GDM1 (cell line): ENCODE measurements at regions not wholly inside any gene's neighbourhood (a gene's known extent, or its start where the extent isn't known, plus 50 kb on each side); places are given as distances from the start of the nearest gene placed in this dataset.

Experiments used
- DNase-seq: peaks from one replicate; lab custom pipeline; 2025; lab: John Stamatoyannopoulos, UW

DNA sequence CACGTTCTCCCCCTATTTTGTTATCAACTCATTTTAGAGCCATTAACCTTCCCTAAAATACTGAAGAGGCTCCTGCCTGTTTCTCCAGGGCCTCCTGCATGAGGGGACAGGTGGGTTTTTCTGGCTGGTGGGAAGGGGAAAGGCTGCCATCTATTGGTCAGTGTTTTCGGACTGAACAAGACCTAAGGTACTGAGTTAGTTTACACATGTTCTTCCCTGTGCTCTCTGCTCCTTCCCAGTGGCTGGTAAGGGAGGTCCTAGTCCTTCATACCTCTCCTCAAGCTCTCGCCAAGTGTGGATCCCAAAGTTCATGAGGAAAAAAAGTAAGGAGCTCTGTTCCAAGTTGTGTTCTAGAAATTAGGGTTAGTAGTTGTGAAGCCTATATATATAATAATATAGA, 357.5 kb downstream of the FSCB start:
- no peak for DNase-seq

DNA sequence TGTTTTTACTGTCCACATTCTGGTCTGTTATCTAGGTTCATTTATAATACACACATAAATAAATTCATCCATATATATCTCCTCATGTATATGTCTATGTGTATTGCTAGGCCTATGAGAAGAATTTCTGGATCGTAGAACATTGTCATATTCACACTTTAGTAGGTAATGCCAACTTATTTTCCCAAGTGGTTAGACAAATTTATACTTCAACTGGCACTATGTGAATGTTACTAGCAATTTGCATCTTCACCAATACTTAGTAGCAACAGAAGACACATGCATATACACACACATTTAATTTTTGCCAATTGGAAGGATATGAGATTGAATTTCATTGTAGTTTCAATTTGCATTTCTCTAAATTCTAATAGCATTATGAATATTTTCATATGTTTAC, 365.1 kb downstream of the FSCB start:
- DNase-seq, result no peak

DNA sequence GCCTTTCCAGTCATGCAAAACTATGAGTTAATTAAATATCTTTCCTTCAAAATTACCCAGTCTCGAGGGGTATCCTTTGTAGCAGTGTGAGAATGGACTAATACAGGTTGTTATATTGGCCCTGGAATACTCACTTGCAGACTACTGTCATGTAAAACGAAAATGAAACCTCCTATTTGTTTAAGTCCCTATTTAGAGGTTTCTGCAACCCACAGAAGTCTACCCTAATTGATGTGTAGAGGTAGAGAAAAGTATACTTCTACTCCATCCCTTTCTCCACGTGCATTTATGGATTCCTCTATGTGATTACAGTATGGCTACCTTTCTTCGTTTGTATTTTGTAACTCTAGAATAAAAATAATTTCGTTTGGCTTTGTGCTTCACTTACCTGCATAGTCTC, 371.1 kb downstream of the FSCB start:
- DNase-seq, result no peak

DNA sequence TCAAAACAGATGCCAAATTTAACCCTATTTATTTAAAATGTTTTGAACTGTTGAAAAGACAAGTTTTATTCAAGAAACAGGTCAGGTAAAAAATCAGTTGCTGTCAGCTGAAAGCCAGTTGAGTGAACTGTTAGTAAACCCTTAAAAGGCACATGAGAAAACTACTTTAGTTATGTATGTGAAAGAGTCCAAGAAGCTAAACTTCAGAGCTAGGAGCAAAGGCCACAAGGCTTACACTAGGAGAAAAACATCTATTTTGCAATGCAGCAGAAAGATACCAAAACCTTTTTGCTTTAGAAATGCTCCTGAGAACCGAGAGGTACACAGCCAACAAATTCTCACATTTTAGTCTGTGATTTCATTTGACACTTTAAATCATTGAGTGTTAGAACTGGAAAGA, 375.2 kb downstream of the FSCB start:
- no peak for DNase-seq

DNA sequence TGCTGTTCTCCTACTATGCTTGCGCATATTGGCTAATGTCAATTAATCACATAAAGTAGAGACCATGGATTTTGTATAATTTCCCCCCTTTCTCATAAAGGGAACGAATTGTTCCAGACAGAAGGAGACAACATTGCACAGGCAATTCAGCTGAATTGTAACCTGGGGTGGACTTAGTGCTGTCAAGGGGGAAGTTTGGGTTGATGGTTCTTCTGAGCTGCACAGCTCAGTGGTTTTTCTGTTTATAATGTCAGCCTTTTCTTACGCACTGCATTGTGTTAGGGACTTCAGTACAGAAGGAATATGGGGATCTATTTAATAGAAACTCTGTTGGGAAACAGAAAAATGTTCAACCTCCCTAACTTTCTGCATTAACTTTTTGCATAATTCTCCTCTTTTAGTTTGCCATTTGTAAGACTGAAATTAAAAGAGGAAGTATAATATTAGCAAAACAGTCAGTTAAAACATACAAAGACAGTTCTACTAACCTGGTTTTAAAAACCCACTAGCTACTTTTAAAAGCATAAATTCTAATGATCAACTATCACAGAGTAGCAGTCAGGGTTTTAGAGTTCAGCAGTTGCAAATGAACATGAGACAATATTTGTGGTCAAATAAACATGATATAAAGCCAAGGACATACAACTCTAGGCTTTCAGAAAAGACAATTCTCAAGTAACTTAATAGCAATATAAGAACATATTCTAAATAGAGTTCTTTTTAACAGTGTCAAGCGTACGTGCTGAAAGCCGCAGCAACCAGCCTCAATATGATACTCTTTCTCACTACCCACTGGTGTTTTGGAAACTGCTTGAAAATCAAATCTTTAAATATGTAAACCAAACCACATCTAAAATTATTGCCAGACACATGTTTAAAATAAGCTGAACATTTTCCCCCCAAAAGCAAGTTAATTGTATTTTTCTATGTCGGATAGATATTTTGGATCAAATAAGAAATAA, 393.0 kb downstream of the FSCB start:
- no peak for DNase-seq

DNA sequence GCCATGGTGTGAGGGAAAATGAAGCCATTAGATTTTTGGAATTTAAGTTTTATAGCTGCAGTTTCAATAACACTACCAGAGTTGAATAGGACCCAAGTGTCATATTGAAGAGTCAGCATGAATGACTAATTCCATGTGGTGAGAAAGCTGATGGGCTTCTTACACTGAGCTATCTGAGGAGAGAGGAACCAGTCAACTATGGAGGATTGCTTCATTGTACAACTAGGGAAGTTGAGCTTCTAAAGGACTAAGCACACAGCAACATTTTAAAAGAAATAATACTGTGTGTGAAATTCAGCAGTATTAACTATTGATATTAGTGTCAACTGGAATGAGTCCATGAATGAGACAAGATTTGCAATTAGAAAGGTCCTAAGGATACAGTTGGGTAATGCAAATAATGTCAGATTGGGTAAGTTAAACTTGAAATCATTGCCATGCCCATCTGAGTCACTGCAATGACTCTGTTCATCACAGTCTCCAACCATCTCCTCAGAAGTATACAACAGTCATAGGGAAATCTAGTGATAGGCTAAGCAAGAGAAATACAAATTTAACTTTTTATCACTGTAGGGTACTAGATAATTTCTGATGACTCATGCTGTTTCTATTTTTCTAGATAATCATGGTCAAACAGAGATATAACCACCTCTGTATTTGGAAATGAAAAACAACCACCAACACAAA, 394.2 kb downstream of the FSCB start:
- no peak for DNase-seq

DNA sequence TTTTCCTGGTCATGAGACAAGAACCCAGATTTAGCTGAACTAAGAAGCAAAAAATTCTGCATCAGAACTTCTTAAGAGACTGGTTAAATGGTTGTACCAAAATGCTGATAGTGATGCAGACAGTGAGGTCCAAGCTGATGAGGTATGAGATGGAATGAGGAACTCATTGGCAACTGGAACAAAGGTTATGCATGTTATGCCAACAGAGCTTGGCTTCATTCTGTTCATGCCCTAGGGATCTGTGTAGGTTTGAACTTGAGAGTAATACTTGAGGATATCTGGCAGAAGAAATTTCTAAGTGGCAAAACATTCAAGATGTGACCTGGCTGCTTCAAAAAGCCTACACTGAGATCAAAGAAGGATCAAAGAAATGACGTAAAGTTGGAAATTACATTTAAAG, 398.0 kb downstream of the FSCB start:
- DNase-seq, result no peak

DNA sequence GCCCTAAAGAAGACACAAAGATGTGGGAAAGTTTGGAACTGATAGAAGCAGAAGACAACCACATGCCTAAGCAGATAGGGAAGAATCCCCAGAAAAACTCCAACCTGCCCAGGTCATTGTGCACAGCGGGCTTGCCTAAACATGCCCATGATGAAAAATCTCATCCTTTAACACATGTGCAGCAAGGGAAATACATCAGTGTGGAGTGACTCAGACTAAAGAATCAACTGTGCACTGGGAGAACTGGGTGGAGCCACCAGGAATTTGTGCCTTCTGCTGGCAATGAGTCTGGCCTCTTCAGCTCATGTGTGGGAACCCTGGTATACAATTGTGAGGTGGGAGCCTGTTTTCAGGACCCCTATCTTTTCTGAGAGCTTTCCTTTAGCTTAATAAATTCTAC, 398.5 kb downstream of the FSCB start:
- no peak for DNase-seq

DNA sequence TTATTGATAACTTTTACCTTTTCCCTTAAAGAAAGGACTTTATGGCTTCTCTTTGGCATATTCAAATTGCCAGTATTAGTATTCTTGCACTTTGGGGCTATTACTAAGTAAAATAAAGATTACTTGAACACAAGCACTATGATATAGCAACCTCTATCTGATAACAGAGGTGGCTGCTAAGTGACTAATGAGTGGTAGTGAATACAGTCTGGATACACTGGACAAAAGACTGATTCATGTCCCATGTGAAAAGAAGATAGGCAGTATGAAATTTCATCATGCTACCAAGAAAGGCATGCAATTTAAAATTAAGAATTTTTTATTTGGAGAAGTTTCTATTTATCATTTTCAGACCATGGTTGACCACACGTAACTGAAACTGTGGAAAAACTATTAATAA, 399.9 kb downstream of the FSCB start:
- DNase-seq, result no peak

DNA sequence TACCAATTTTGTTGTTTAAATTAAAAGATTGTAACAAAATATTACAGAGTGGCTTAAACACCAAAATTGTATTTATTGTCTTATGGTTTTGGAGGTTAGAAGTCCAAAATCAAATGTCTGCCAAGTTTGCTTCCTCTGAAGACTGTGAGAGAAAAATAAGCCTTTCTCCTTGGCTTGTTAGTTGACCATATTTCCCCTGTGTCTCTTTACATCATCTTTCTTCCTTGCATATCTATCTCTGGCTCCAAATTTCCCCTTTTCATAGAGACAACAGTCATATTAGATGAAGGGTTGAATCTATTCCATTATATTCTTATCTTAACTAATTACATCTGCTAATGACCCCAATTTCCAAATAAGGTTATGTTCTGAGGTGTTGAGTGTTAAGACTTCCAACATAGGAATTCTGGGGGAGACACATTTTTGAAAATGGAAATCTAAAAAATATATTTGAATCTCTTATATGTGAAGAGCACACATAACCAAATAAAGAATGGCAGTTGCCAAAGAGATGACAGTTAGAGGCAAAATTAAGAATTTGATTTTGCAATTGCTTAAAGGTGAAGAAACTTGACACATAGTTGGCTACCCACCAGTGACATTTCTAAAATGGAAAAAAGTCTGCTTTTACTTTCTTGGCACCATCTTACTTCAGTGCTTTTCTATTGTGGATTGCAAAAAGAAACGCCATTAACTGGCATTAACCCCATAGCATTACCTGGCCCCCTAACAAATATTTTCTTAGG, 407.2 kb downstream of the FSCB start:
- no peak for DNase-seq

DNA sequence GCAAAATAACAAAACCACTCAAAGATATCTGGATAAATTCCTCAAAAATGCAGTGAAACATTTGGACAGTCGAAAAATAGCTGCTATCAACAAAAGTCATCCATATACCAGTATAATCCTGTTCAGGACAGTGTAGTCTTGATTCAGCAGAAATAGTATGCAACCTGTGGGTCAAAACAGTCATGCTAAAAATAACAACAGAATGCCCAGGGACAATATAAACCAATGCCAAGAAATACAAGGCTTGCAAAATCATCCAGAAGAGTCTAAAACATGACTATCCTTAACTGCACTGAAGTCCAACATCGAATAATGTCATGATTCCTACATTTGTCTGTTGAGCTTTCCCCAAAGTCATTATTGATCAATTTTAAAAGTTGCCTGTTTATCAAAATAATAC, 425.9 kb downstream of the FSCB start:
- DNase-seq, result no peak

DNA sequence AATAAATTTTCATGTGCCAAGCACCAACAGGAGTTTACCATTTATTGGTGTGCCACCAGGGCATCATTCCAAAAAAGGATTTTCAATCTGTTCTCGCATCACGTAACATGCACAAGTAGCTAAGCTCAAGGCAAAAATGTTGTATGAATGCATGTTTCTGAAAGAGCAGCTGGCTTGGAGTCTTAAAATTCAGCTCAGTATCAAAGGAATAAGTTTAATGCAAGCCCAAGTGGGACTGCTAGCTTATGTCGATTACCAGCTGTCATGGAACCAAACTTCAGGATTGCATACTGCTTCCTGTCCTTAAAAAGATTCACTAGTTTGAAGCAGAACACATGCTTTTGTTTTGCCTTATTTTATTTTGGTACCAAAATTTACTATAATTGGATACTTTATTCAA, 437.0 kb downstream of the FSCB start:
- no peak for DNase-seq

DNA sequence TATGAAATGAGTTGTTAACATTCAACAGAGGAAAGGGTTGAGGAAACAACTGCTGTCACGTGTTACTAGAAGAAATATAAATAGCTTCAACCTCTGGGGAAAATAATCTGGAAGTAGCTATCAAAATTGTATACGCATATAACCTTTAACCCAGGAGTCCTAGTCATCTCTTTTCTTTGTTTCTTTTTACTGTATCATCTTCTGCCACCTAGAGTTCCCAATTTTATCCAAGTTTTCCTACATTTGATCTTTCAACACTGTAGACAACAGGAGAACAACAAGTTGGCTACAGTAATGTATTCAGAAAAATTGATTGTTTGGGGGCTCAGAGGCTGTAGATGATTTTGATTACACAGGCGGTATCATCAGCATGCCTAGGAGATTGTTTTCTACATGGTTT, 453.7 kb downstream of the FSCB start:
- DNase-seq, result no peak

DNA sequence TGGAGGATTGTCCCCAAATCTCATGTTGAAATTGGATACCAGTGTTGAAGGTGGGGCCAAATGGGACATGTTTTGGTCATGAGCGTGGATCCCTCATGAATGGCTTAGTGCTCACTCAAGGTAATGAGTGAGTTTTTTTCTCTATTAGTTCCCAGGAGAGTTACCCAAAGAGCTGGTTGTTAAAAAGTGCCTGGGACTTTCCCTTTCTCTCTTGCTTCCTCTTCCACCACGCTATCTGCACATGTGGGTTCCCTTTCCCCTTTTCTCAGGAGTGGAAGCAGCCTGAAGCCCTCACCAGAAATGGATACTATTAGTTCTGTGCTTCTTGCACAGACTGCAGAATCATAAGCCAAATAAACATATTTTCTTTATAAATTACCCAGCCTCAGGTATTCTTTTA, 465.4 kb downstream of the FSCB start:
- DNase-seq, result no peak

DNA sequence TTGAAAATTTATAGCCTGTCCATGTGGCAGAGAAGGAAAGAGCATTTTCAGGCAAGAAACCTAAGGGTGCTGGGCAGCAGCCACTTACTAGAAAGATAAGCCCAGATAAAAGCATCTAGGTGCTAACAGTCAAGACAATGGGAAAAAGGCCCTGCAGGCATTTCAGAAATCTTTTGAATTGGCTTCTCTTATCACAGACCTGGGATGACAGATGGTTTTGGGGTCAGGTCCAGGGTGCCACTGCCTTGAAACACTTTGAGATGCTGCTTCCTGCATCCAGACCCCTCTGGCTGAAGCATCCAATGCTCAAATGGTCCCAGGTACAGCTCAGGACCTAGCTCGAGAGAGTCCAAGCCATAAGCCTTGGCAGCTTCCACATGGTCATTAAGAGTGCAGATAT, 466.5 kb downstream of the FSCB start:
- DNase-seq, result no peak

DNA sequence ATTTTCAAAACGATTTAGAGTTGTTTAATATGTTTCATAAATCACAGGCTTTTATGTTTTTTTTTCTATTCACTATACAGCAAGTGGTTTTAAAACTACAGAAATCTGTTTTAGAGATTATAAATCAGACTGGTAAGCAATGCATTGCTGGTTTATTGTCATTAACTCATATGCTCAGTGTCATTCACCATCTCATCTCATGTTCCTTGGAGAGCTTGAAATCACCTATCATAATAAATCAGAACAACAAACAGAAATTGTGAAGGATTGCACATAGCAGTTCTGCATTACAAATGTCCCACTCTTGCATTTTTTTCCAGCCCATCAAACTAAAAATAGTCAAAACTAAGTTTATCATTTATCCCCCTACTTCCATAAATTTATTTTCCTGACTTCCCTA, 470.8 kb downstream of the FSCB start:
- no peak for DNase-seq

DNA sequence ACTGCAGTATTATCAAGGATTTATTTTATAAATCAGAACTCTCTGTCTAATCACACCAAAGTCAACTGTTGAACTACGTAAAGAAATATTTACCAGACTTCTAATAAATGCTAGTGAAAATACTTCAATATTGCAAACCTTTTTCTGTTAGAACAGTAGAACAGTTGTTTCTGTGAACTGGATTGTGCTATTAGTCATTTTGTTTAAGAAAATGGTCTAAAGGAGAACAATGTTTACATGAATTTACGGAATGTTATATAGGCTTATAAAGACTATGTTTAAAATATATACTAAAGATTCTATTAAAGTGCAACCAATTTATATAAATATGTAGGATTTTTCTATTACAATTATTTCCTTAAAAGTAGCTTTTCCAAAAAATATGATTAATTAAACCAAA, 471.4 kb downstream of the FSCB start:
- no peak for DNase-seq

DNA sequence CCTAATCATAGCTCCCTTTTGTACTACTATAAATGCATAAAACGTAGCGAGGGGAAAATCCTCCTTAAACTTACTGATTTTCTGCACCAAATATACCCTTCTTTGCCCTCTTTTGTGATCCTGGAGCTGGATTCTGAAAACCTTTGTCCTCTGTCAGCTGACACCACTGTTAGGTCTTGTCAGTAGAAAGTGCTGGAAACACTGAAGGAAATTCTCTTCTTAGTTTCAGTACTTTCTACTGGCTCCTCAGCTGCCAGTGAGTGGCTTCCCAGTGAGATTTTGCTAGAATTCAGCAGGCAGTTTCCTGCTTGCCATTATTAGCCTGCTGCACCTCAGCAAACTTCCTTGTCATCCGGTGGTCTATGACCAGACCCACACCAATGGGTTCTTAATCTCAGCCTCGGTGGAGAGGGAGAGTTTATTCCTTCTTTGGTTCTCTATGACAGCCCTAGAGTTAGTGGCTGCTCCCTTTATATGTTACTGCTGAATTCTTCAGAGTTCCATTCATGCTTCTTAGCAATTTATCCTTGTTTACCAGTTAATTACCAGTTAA, 476.2 kb downstream of the FSCB start:
- DNase-seq, result no peak

DNA sequence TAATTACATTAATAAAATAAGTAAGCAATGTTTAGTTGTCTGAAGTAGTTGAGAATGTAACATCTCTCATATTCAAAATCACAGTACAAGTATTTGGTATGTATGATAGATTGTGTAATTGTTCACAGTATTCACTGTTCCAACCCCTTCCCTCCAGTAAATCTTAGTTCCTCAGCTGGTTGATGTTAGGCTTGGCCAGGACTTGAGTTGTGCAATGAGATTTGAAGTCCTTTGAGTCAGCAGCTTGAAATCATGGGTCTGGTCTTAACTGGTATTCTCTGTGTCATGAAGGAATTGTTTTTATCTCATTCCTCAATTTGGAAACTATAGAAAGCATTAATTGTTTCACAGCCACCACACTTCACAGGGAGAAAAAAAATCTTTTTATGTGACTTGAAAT, 477.1 kb downstream of the FSCB start:
- DNase-seq, result no peak

DNA sequence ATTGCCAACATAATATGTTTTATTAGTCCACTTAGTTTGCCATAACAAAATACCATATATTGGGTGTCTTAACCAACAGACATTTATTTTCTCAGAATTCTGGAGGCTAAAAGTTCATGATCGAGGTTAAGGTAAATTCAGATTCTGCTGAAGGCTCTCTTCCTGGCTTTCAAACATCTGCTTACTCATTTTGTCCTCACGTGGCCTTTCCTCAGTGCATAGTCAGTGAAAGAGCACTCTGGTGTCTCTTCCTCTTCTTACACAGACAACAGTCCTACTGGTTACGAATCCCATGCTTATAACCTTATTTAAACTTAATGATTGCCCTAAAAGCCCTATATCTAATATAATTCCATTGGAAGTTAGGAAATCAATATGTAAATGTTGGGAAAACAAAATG, 479.7 kb downstream of the FSCB start:
- no peak for DNase-seq

DNA sequence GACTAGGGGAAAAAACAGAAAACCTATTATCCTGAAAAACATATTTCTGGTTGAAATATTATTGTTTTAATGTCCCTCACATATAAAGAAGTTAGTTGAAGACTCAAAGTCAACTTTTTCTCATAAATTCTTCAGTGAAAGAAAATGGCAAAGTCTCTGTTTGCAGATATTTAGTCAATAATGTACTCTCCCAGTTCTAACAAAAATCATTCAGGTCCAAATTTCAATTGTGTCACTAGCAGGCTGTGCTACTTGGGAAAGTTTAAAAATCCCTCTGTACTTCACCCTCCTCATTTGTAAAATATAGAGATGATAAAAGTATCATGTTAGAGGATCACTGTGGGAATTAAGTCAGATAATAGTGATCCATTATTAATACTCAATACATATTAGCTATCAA, 496.5 kb downstream of the FSCB start:
- no peak for DNase-seq

DNA sequence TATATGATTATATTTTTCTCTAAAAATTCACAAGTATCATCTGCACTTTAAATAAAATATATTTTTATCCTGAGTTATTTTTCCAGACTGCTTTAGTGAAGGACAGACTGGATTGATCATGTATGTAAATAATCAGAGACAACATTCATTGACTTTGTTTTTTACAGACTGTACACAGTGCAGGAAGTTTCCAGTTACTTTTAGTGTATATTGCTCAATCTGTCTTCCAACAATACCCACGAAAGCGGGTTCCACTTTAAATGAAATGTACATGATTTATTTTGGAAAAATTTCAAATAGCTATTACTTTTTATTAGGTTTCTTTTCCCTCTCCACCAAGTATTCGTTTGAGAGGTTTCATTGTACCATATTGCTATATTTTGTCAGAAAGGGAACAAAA, 497.0 kb downstream of the FSCB start:
- DNase-seq, result no peak

DNA sequence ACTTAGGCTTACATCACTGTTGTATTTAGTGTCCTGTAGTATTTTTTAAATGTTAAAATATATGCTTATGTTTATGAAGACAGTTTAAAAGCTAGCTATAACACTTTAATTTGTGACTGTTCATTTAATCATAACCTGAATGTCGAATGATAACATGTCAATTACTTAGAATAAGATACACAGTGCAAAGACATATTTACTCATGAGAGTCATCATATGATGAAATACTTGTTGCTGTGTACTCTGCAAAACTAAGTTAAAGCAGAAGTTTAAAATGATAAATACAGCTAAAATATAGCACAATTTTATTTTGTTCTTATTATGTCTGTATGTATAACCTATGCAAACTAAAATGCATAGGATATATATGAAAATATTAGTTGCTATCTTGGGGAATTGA, 497.4 kb downstream of the FSCB start:
- DNase-seq, result no peak
